GM12873 (cell line): ENCODE measurements at regions not wholly inside any gene's neighbourhood (a gene's known extent, or its start where the extent isn't known, plus 50 kb on each side); places are given as distances from the start of the nearest gene placed in this dataset.

Experiments used
- CTCF ChIP-seq: IDR thresholded peaks from 2 replicates; pipeline ENCODE4 v1.5.1; 2012; ENCODE audit warnings: low read depth, mild to moderate bottlenecking, moderate library complexity, low read length, control low read depth; ENCODE audit not compliant: insufficient read depth; ENCODE audit errors: missing control alignments

- TF ChIP-seq CTCF, result no peak
Measured at GRCh38 chr2:220410296-220410695, 782.9 kb downstream of the SLC4A3 start.

GRCh38 chr2:220417503-220417902, 790.1 kb downstream of the SLC4A3 start:
- TF ChIP-seq CTCF, result no peak

GRCh38 chr2:220419647-220420046, 792.2 kb downstream of the SLC4A3 start:
- TF ChIP-seq CTCF, result no peak

GRCh38 chr2:220420820-220421219, 793.4 kb downstream of the SLC4A3 start:
- no peak for TF ChIP-seq CTCF

GRCh38 chr2:220422676-220423075, 795.2 kb downstream of the SLC4A3 start:
- TF ChIP-seq CTCF, result no peak

GRCh38 chr2:220424561-220424960, 797.1 kb downstream of the SLC4A3 start:
- TF ChIP-seq CTCF, result no peak

- no peak for TF ChIP-seq CTCF
Measured at GRCh38 chr2:220432645-220433044, 805.2 kb downstream of the SLC4A3 start.
